CD4-positive, alpha-beta T cell treated with Interleukin-4 for 4 hours (primary cell): ENCODE measurements at regions not wholly inside any gene's neighbourhood (a gene's known extent, or its start where the extent isn't known, plus 50 kb on each side); places are given as distances from the start of the nearest gene placed in this dataset.

Experiments used
- DNase-seq: peaks from one replicate; pipeline ENCODE4 v3.0.0-alpha.2; 2020

DNA sequence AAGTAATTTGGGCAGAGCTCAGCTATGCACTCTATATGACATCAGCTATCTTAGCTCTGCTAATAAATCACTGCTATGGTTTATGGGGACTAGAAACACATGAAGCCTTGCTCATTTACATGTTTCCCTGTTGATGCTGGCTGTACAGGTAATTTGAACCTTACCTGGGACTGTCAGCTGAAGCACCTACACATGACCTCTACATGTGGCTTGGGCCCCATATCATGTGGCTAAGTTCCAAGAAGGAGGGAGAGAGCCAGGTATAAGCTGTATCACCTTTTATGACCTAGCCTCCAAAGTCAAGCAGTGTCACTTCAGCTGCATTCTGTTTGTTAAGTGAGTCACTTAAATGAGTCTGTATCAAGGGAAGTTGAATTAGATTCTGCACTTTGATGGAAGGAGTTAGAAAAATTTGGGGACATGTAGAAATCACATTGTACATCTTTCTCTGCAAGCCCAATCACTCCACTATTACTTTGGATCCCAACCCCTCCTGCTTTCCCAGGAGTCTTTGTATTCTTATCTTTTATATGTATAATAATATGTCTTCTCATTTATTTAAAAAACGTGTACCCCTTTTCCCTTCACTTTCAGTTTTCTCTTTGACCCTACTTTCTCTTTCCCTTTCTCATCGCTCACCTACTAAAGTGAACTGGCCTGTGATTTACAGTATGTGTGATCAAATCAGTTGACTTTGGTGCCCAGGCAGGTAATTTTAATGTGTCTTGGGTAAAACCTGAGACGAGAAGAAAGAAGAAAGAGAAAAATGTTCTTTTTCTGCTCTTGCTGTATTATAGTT, 53.4 kb upstream of the PRKACB start:
- peak; percentile 56 for DNase-seq

DNA sequence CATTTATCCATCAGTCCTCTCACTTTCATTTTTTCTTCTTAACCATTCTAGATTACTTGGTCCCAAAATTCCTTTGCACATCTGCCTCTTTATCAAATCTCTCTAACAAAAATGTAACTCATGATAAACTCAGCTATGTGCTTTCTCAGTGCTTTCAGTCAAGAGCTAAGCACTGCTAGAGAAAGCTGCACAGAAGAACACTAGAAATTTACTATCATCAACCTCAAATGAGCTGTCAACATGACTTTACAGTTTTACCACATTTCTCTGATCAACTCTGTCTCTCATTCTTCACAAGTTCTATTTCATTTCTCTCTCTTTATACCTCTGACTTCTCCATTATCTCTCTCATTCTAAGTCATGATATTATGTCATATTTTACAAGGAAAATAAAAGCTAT, 54.2 kb upstream of the PRKACB start:
- no peak for DNase-seq

DNA sequence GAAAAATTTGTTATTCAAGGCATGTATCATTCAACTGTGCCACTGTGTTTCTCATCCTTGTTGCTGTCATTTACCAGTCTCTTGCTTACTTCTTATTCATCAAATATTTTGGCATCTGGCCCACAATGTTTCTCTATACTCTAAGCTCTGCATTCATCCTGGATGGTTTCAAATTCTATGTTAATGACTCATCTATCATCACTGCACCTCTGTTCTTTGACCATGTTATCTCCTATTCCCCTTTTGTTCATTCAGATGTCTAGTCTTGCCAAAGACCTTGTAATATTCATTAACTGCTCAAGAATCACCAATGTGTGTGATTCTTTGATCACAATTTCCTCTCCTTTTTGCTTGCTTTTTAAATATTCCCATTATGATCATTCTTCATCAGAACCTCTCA, 54.6 kb upstream of the PRKACB start:
- DNase-seq = peak; percentile 56

DNA sequence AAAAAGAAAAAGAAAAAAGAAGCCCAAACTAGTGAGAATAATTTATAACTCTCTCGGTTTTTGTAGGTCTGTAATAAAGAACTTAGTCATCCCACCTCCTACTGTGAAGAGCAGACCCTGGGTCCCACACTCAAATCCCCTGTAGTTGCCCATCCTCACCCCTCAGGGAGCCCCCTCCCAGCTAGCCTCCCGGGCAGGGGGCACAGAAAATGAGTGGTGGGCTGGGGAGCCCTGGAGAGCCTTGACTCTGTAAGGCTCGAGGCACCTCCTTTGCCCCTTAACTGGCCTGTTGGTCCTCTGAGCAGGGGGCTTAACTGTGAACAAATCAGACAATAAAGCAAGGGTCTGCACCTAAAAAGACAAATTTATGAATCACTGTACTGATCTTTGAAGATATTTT, 57.5 kb upstream of the PRKACB start:
- DNase-seq = no peak

DNA sequence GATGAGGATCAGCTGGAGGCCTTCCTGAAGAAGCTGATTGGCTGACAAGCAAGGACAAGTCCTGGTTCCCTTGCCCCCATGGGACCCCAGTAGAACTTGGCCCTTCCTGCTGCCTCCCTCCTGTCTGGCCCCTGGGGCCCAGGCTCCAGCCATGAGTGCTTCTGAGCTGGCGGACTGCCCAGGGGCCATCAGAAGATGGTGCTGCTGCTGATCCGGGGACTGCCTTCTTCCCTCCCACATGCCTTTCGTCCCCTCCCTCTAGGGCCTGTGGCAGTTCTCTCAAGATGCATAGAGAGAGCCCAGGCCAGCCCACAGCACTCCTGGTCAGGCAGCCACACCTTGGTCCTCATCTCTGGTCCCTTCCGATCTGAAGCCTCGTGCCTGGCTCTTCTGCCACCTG, 57.9 kb upstream of the PRKACB start:
- DNase-seq = no peak

DNA sequence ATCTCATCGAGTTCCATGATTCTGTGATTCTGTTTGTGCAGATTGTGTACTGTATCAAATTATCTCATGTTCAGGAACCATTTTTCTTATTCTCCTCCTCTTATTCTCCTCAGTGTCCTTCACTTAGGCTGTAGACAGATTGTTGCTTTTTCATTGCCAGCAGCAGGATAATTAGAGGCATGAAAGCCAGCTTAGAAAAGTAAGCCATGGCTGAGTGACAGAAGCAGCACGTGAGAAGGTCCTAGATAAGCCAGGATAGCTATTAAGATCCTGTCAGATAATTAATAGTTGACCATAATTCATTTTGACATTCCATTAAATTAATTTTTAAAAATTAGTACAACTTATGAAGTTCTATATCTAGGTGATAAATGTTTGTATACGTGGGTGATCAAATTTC, 60.8 kb upstream of the PRKACB start:
- DNase-seq = no peak

DNA sequence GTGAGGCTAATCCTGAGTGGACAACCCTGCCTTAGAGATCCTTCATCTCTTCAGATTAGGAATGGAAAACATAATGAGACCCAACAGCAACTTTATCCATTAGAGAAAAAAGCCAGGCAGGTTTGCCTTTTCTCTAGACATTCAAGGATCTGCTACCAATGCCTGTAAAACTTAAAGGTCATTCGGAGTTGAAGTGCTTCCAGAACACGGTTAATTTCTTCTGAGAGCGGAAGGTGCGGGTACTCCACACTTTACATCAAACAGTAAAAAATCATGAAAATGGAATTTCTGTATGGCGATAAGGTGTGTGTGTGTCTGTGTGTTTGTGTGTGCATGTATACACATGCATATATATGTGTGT, 65.2 kb upstream of the PRKACB start:
- no peak for DNase-seq

DNA sequence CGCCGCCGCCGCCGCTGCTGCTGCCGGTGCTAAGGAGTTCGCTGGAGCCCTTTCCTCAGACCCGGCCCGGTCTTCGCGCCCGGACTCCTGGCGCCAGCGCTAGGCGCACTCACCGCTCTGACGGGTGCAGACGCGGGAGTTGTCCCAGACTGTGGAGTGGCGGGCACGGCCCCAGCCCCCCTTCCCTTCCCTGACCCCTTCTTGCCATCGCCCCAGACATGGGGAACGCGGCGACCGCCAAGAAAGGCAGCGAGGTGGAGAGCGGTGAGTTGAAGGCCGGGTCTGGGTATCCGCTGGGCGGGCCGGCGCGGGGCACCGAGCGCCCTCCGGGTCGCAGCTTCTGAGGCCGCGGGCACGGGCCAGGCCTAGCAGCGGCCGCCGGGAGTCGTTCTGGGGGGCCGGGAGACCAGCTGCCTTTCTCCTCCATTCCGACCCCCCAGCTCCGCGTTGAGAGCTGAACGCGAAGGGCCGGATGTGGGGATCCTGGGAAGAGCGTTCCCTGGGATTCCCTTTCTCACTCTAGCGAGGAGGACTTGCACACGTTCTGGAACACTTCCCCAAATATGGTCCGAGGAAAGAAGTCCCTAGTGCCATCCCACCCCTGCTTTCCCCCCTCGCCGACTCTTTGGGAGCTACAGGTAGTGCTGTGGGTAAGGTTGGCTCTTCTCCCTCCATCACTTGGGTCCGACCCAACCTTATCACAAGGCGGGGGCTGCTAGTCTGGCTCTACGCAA, 65.8 kb upstream of the PRKACB start:
- DNase-seq = no peak

DNA sequence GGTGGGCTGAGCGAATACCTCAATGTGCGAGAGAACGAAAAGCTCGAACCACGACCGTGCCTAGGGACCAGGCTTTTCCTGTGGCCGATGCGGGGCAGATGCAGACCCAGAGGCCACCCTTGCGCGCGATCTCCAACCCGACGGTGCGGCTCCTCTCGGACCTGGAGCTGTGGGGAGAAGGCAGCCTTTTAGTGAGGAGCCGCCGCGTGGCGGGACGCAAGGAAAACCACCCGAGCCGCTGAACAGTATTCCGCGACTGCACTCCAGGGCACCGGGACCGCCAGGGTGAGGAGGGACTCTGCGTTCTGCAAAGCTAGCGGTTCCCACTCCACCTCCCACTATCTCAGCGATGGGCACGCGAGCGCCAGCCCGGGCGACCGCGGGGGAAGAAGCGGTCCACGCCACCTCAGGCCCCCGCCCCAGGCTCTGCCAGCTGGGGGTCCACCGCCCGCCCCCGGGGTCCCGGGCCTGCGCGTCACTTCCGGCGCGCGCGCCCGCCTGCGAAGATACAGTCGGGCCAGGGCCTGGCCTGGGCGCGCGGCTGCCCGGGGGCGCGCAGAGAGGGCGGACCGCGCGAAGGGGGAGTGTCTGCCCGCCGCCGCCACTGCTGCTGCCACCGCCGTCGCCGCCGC, 66.5 kb upstream of the PRKACB start:
- DNase-seq = peak; percentile 63

DNA sequence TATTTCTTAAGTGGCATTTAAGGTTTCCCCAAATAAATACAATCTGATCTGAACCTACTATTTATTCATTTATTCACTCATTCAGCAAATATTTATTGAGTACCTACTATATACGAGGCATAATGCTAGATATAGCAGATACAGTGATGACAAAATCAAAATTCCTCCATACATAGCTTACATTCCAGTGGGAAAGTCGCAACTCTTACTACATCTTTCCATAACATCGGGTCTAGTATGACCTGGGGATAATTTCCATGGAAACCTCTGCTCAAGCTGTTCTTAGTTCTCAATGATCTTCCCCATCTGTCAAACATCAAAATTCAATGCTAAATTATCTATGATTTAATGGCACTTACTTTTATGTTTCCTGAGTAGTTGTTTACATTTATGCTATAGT, 70.8 kb upstream of the PRKACB start:
- no peak for DNase-seq

DNA sequence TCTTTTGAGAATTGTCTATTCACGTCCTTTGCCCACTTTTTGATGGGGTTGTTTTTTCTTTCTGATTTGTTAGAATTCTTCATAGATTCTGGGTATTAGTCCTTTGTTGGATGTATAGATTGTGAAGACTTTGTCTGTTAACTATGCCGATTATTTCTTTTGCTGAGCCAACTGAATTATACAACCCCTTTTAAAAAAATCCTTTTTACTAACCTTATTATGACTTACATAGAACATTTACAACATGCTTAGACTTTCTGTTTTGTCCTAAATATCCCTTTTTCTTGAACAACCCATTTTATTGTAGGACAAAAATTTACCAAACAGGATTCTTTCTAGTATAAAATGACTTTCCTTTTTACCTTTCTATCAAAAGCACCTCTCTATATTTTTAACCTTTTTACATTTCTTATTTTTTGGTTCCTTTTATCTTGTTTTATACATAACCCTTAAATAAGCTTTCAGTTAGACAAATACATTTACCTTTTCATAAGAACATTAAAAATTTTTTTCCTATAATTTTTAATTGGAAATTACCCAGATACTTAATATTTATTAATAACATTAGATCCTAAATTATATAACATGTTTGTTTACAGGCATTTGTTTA, 70.4 kb upstream of the TTLL7 start:
- DNase-seq = no peak

DNA sequence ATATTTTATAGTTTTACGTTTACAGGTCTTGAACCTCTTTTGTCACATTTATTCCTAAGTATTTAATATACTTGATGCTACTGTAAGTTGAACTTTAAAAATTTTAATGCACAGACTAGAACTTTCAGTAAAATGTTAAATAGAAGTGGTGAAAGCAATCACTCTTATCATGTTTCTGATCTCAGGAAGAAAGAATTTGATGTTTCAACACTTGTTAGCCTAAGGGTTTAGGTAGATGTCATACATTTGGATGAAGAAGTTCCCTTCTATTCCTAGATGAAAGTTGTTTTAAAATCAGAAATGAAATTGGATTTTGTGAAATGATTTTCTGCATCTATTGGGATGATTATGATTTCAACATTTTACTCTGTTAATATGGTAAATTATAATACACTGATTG, 63.6 kb upstream of the TTLL7 start:
- no peak for DNase-seq

DNA sequence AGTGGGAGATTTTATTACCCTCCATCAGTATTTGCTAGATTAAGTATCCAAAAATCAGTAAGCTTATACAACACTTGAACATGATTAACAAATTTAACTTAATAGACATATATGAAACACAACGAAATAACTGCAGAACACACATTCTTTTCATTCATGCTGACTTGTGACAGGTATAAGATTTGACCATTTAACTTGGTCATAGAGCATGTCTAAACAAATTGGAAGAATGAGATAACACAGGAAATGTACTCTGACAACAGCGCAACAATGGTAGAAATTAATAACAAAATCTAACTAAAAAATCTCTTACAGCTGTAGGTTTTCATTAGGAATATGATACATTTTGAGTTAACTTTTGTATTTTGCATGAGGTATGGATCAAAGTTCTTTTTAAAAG, 62.4 kb upstream of the TTLL7 start:
- DNase-seq = no peak

DNA sequence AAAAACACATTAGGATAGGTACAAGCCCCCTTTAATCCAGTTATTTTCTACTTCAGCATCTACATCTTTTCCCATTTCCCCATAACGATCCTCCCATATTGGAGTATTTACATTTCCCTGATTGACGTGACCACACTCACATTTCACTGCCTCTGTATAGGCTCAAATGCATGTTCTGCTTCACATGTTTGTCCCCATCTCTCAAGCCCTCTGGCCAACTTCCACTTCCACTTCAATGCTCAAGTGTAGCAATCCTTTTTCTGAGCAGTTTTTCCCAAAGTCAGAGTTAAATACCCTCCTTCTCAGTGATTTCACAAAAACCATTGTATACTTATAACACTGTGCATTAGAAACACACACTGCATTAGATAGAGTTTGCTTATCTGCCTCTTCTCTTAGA, 61.8 kb upstream of the TTLL7 start:
- DNase-seq = no peak

DNA sequence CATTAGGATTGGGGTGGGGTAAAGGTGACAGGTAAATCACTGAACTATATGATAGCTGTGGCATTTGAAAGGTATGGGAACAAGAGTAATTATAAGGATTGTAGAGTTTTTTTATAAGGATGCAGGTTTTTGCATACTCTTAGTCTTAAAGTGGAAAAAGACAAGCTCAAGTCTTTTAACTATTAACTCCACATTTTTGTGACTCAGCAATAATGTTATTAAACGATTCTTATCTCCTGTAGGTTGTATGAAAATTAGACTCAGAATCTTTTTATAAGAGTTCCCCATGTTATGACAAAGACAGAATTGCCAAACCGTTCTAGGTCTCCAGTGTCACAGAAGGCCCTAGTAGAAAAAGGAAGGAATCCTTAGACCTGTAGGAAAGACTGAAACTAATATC, 49.9 kb upstream of the TTLL7 start:
- no peak for DNase-seq
